GM12865 (cell line): ENCODE measurements at regions not wholly inside any gene's neighbourhood (a gene's known extent, or its start where the extent isn't known, plus 50 kb on each side); places are given as distances from the start of the nearest gene placed in this dataset.

Source experiments
- DNase-seq: peaks from one replicate; pipeline ENCODE4 v3.0.0; 2010; ENCODE audit warnings: low read depth
- H3K4me3 ChIP-seq: 2 replicates; pipeline ENCODE4 v1.5.1; 2011; ENCODE audit warnings: mild to moderate bottlenecking, low read depth, low read length, control low read depth
- TF ChIP-seq, protein P1 (sequence below): IDR thresholded peaks from 2 replicates; pipeline ENCODE4 v1.5.1; 2011; ENCODE audit warnings: low read length, control low read depth, low read depth, inconsistent platforms; ENCODE audit not compliant: insufficient read depth; ENCODE audit errors: missing control alignments

DNA sequence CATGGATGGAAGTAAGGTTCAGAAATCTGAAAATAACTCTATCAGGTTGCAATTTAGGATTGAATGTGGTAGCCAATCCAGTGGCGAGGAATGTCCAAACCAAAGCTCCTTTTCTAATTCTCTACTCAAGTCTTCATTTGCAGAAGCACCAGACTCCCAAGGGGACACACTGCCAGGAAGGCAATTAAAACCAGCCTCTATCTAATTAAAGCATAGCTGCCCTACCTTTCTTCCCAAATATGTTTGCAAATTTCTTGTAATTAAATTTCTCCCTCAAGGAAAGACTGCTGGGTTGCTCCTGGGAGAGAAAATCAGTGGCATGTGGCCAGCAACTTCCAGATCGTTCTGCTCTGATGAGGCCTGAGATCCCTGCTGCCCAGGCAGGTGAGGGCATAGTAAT lies 153.4 kb upstream of the MCTP2 start:
- DNase-seq = no peak
- TF ChIP-seq, protein P1, sequence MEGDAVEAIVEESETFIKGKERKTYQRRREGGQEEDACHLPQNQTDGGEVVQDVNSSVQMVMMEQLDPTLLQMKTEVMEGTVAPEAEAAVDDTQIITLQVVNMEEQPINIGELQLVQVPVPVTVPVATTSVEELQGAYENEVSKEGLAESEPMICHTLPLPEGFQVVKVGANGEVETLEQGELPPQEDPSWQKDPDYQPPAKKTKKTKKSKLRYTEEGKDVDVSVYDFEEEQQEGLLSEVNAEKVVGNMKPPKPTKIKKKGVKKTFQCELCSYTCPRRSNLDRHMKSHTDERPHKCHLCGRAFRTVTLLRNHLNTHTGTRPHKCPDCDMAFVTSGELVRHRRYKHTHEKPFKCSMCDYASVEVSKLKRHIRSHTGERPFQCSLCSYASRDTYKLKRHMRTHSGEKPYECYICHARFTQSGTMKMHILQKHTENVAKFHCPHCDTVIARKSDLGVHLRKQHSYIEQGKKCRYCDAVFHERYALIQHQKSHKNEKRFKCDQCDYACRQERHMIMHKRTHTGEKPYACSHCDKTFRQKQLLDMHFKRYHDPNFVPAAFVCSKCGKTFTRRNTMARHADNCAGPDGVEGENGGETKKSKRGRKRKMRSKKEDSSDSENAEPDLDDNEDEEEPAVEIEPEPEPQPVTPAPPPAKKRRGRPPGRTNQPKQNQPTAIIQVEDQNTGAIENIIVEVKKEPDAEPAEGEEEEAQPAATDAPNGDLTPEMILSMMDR = no peak
- H3K4me3 ChIP-seq = no peak overlapping the region

DNA sequence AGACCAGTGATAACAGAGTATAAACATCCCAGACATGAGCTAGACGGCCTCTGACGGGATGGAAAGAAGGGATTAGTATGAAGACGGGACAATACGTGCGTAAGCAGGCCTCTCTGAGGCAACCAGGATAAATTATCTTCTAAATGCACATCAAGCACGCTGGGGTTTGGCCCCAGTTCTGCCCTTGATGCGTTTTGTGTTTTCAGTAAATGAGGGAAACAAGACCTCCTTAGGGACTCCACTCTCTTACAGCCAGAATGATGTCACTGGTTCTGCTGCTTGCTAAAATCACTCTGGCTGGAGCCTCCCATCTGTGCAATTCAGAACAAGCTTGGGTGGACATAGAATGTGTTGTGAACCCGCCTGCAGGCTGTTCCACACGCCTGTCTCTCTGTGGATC lies 156.0 kb upstream of the MCTP2 start:
- H3K4me3 ChIP-seq = no peak overlapping the region
- no peak for DNase-seq
- TF ChIP-seq, protein P1 = no peak

DNA sequence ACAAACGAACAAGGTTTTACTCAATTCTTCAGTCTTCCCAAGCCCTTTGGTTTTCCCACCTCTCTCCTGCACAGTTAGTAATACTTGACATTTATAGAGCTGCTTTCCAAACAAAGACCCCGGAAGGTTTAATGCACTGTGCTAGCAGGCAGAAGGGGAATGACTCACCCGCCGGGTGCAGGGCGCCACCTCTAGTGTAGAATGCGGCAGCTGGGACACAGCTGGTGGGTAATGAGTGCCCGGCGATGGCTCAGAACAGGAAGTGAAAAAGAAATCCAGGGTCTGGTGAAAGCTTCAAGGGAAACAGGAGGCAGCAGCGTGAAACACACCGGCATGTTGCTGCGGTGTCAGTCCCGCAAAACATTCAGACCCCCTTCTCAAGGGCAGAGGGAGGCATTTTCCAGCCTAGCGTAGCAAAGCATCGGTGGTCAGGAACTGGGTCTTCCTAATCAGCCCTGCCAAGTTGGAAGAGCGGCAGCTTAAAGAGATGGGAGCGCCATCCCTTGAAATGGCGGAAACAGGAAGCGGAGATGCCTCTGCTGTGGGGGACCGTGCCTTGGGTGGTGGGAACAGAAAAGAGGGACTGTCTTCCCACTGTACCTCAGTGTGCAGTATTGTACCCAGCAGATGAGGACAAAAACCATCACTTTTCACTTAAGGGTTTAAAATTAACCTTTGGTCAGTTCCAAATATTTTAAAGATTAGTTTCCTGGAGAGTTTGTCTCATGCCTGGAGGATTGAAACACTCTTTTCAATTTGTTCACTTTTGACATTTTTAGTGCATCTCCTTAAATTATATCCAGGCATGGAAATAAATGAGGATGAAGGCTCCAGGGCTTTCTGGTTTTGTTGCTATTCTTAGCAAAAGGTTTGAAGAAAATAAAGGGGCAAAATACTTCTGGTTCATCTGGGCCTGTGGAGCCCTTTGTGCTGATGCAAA lies 160.7 kb upstream of the MCTP2 start:
- TF ChIP-seq, protein P1 = no peak
- no peak overlapping the region for H3K4me3 ChIP-seq
- peak; percentile 4 for DNase-seq

DNA sequence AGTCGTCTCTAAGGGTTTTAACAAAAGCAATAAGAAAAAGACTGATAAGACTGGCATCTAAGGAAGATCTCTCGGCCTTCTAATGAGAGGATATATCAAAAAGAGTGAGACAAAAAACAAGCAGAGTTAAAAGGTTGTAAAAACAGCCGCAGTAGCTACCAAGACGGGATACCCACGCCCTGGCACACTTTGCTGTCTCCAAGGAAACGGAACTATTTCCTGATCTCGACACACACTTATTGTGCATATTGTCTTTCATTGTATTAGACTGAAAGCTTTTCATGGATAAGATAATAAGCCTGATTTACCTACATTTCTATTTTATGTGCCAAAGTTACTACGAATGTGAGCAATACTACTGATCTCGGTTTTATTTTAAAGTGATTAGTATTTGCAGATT lies 161.5 kb upstream of the MCTP2 start:
- TF ChIP-seq, protein P1 = no peak
- no peak for DNase-seq
- H3K4me3 ChIP-seq = no peak overlapping the region

DNA sequence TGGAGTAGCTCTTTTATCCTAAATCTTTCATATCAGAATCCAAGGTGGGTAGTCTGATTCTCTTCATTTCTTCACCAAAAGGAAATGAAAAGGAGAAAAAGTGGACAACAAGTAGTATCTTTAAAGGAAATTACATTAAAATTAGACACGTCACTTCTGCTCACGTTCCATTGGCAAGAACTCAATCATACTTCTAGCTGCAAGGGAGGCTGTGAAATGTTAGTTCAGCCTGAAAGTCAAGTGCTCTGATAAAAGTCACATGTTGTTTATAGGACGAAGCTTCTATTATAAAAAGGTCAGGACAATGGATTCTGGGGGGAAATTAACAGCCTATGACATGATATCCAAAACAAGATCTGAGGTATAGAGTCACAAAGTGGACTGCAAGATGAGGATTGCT lies 164.6 kb upstream of the MCTP2 start:
- TF ChIP-seq, protein P1 = no peak
- DNase-seq = no peak
- no peak overlapping the region for H3K4me3 ChIP-seq

DNA sequence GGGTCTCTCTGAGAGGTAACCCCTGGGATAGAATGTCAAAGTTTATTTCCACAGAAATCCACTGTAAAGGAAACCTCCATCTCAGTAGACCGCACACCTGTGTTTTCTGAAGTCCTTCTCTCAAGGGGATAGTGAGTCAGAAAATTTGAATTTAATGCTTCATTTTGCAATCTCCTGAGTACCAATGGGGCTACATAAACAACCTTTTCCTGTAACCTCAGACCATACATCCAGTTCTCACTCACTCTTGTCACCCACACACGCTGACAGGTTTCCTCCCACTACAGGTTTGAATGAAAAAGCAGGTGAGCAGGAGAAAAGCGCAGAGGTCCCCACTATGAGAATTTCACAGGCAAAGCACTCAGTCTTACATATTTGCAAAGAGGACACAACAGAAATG lies 165.3 kb upstream of the MCTP2 start:
- no peak for DNase-seq
- H3K4me3 ChIP-seq = no peak overlapping the region
- TF ChIP-seq, protein P1 = no peak
